Stimulated activated CD4-positive, alpha-beta T cell treated with anti-CD3 and anti-CD28 coated beads, Interleukin-12 subunit alpha, Interleukin-12 subunit beta, amount 100 ng/mL, for 48 hours (primary cell): ENCODE measurements at regions not wholly inside any gene's neighbourhood (a gene's known extent, or its start where the extent isn't known, plus 50 kb on each side); places are given as distances from the start of the nearest gene placed in this dataset.
"Not testable (repeated sequence)": the region's sequence is repeated elsewhere in the genome, so short reads cannot be mapped to it uniquely, and the experiment has no call there.

Source experiments
- DNase-seq, 3 donors: peaks; one replicate each; pipeline ENCODE4 v3.0.0-alpha.2; 2020; ENCODE audit warnings: low read depth in 2 of 3, low spot score in 1 of 3

DNA sequence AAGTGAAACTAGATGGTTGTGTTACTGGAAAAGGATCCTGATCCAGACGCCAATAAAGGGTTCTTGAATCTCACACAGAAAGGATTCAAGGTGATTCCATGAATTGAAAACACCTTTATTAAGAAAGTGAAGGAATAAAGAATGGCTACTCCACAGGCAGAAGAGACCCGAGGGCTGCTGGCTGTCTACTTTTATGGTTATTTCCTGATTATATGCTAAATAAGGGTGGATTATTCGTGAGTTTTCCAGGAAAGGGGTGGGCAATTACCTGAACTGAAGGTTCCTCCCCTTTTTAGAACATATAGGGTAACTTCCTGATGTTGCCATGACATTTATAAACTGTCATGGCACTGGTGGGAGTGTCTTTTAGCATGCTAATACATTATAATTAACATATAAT lies 50.9 kb upstream of the WARS2 start:
- no peak for DNase-seq

DNA sequence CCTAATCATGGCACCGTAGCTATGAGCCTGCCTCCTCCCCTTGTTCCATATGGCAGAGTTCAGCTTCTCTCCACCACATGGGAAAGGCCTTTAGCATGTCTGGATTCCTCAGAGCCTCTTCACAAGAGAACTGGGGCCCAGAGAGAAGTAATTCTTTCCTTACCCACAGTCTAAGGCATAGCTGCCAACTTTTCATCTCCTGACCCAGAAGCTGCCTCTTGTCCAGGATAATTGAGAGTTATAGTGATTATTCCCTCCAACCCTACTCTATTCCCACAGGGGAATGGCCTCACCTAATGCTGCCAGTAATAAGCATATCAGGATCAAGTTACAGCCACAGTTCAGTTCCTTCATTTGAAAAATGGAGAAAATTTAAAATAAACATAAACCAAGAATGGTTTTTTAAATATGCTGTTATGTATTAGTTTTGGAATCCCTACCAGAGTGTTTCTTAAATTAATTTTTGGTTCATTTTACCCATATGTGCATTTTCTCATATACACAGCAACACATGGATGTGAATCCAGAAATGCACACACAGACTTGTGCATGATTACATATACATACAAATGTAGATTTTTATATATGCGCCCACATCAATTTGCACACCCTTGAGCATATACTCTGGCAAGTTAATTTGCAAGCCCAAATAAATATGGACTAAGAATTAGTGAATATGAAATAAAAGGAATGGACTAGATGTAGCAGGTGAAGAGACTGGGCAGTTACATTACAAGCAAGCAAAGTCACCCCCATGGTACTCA lies 63.9 kb upstream of the WARS2 start:
- no peak for DNase-seq

DNA sequence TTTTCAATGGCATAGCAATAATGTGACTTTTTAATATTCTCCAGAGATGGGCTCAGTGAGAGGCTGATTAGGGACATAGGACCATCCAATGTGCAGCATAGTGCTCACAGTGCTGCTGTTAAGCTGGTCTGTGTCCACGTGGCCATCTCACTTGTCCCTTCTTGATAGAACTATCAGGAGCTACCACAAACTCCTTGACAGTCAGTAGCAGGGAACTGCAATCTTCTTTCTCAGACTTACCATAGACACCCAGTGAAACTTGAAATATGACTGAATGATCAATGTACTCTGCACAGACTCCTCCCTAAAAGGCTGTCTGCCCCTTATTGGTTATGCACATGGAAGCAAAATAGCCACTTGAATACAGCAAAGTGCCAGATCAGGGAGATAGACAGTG lies 64.5 kb upstream of the WARS2 start:
- DNase-seq = no peak

DNA sequence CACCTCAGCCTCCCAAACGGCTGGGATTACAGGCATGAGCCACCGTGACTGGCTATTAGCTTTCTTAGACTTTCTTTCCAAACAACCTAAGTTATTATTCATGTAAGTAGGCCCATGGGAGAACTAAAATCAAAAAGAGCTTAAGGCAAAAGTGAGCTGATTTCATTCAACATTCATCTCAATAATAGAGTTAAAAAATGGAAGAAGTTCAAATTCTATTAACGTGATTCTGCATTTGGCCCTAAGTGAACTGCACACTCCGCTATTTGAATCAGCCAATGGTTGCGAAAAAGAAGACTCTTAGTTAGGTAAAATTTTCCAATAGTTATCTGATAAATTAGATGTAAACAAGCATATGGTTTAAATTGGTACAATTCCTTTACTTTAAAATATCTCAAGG lies 68.6 kb upstream of the WARS2 start:
- DNase-seq = no peak

GRCh38 chr1:119209596-119210295 lies 69.3 kb upstream of the WARS2 start:
- no peak for DNase-seq

- DNase-seq = no peak
These were observed 69.8 kb upstream of the WARS2 start for GRCh38 chr1:119210296-119210649.

DNA sequence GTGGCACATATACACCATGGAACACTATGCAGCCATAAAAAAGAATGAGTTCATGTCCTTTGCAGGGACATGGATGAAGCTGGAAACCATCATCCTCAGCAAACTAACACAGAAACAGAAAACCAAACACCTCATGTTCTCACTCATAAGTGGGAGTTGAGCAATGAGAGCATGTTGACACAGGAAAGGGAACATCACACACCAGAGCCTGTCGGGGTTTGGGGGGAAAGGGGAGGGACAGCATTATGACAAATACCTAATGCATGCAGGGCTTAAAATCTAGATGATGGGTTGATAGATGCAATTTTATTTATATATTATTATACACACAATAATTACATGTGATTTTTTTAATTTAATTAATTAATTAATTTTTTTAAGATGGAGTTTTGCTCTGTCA lies 72.8 kb upstream of the WARS2 start:
- not testable (repeated sequence) for DNase-seq

GRCh38 chr1:119214961-119215360 lies 74.5 kb upstream of the WARS2 start:
- DNase-seq = not testable (repeated sequence)

DNA sequence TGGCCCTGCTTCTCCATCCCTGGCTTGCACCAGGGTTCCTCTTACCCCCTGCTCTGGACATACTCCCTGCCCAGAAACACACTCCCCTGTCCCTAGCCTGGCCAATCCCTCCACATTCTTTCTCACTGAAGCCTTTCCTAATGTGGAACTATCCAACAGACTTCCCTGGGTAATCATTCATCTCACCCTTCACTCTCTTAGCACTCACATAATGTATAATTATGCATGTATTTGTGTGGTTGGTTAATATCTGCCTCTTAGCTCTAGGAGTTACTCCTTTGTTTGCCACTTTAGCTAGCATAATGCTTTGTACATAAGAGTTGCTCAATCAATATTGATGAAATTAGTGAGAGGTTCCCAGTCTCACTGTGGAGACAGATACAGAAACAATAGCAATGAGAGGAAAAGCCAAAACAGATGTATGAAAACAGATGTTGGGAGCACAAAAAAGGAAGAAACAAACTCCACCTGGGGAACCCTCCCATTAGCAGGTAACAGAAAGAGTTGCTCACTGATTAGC lies 76.9 kb upstream of the WARS2 start:
- DNase-seq = no peak

GRCh38 chr1:119219711-119220110 lies 79.3 kb upstream of the WARS2 start:
- no peak for DNase-seq

DNA sequence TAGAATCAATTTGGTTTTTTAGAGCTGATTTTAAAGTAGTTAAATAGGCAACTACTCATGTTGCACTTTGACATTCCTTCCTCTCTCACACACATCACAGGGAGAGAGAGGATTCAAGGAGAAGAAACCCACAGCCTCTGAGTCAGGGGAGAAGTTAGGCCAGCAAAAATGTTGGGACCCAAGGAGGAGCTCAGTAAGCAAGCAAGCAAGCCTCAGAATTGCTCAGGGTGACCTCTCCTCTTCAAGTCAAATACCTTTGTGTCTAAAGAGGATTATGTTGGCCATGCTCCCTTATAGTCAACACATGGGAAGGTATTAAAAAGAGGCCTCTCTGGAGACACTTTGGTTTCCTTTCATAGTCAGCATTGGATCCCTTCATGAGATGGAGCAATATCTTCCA lies 80.5 kb upstream of the WARS2 start:
- DNase-seq = no peak

- no peak for DNase-seq
These were observed 81.8 kb upstream of the WARS2 start for GRCh38 chr1:119222271-119222670.

DNA sequence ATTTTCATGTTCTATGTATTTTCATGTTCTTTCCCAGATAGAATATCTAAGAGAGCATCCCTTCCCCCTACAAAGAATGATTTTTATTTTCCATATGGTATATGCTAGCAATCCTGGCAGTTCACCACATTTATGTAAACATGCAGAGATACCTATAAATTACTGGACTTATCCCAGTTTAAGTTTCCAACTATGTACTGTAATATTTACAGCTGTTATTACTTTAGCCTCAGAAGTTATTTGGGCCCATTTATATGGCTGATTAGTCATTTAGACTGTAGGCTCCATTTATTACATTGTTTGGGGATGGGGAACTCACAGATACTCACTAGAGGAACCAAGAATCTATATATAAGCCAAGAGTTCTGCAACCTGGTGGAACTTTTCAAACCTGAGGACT lies 84.8 kb upstream of the WARS2 start:
- no peak for DNase-seq

DNA sequence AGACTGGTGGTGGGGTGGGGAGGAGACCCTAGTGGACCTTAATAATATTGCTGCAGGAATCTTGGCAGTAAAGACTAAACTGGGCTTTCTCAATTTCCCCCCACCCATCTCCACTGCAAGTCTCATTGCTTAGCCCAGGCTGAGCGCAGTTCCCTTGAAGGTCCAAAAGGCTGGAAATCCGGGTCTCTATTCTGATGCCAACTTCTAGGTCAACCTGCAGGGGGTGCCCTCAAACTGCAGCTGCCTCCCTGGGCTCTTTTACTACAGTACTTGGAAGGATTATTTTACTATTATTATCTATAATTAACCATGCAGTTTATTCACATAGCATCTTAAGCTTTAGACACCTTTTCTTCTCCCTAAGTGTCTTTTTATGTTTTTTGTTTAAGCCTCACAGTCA lies 85.4 kb upstream of the WARS2 start:
- no peak for DNase-seq

GRCh38 chr1:119226321-119226720 lies 85.9 kb upstream of the WARS2 start:
- no peak for DNase-seq

GRCh38 chr1:119226913-119227312 lies 86.5 kb upstream of the WARS2 start:
- no peak for DNase-seq

GRCh38 chr1:119227456-119227855 lies 87.0 kb upstream of the WARS2 start:
- no peak for DNase-seq

DNA sequence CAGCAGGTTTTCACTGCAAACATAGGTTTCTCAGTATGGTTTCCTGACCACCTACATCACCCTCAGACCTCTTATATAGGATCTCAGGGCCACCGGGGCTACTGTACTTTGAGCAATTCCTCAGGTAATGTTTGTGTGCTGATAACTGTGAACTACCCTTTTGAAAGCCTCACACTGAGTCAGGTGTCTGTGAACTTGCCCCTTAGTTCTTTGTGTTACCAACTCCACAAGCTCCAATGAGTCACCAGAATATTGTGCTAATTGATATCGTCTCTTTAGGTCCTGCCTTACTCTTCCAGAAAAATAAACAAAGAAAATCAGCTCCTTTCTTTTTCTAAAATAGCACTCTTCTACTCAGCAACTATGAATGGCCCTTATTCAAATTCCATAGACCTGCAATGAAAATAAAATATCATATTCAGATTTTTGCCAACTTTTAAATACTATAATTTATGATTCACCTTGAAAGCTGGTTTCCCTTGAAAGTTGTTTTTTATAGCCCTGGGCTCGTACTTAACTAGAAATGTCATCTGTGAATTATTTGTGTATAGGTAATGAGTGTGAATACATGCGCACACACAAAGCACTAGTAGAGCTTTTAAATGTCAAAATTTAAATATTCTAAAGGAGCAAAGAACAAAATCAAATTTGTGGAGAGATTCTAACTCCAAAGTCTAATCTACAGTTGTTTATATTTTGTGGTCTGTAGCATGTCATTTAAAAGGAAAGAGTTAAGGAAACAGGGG lies 88.1 kb upstream of the WARS2 start:
- no peak for DNase-seq

DNA sequence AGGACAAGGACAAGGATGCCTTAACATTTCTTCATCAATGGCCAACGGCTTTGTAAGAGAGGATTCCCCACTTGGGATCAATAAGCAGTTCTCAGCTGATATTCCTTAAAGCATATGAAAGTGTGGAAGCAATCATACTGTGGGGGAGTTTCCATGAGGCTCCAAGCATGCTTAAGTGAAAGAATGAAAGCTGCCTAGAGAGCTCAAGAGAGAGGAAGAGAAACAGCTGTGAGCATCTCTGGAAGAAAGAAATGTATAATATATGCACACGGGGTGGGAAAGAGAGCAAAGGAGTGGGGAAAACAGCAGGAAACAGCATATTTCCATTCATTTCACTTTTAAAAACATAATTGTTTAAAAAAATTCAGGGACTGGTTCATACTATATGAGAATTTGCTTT lies 94.7 kb upstream of the WARS2 start:
- no peak for DNase-seq

- no peak for DNase-seq
These were observed 105.4 kb upstream of the WARS2 start for GRCh38 chr1:119245881-119246280.

GRCh38 chr1:119249283-119249682 lies 108.8 kb upstream of the WARS2 start:
- DNase-seq = no peak

GRCh38 chr1:119250299-119250698 lies 109.8 kb upstream of the WARS2 start:
- no peak for DNase-seq
